Body of pancreas (tissue), 4 donors: ENCODE measurements at regions not wholly inside any gene's neighbourhood (a gene's known extent, or its start where the extent isn't known, plus 50 kb on each side); places are given as distances from the start of the nearest gene placed in this dataset.

Experiments used
- ATAC-seq: fragments of 150-250 bp; one replicate; pipeline ENCODE4 v1.9.1; 2016
- DNase-seq, 4 donors: peaks; one replicate each; pipeline ENCODE4 v3.0.0-alpha.2; 2019
- H3K27ac ChIP-seq, 4 donors: fragments of 200-600 bp; sonication (generic); 1 replicate in 3 of 4; 2 replicates in 1 of 4; pipeline versions ENCODE4 v1.5.1 to v1.6.1; 2016 to 2019; ENCODE audit warnings: mild to moderate bottlenecking in 1 of 4, mixed read lengths in 1 of 4, moderate library complexity in 1 of 4
- H3K27me3 ChIP-seq, 2 donors: fragments of 200-600 bp; sonication (generic); one replicate each; pipeline ENCODE4 v1.6.0; 2016; ENCODE audit warnings: mild to moderate bottlenecking in 1 of 2
- H3K36me3 ChIP-seq, 2 donors: fragments of 200-600 bp; sonication (generic); replicated peaks in 1 of 2; 2 replicates each; pipeline ENCODE4 v1.5.1; 2016; ENCODE audit warnings: low read depth in 2 of 2; ENCODE audit not compliant: insufficient read depth in 1 of 2
- H3K4me1 ChIP-seq: fragments of 200-600 bp; sonication (generic); one replicate; pipeline ENCODE4 v1.6.0; 2016
- H3K4me3 ChIP-seq, 2 donors: fragments of 200-600 bp; sonication (generic); 1 replicate in 1 of 2; 2 replicates in 1 of 2; pipeline ENCODE4 v1.5.1; 2016 to 2019
- H3K9me3 ChIP-seq, 3 donors: fragments of 200-600 bp; sonication (generic); 1 replicate in 2 of 3; 2 replicates in 1 of 3; pipeline ENCODE4 v1.5.1; 2016
- POLR2A ChIP-seq, 3 donors: fragments of 450-650 bp; IDR thresholded peaks; one replicate each; pipeline ENCODE4 v1.6.1; 2016; ENCODE audit warnings: antibody characterized with exemption in 3 of 3, mild to moderate bottlenecking in 2 of 3
- WGBS, 2 donors: methylation state at CpG; one replicate each; pipeline ENCODE4 v1.1.5; 2017; 5-methylcytosine and 5-hydroxymethylcytosine counted together
- intact Hi-C: fragments of 100-400 bp; cut with DNase I; formaldehyde crosslinking; loops from one replicate; pipeline ENCODE4 v1.15.1; 2023
- TF ChIP-seq, protein P1 (sequence below), 7 experiments: fragments of 450-650 bp in 4 of 7; fragments of 200-600 bp in 3 of 7; sonication (generic) in 3 of 7; IDR thresholded peaks; one replicate each; pipeline ENCODE4 v1.5.1; 2016 to 2019; ENCODE audit warnings: antibody characterized with exemption in 7 of 7

- no peaks in the 10 kb centered on the region for H3K27me3 ChIP-seq
- H3K36me3 ChIP-seq: no peaks in the 10 kb centered on the region
- 57 to 66% methylated on average over 1 of the region's 1 CpG for WGBS, 2 donors
- intact Hi-C loops: no loop called here
- H3K4me1 ChIP-seq: peaks cover 6% of the 10 kb centered on the region
- no peak for TF ChIP-seq POLR2A (IDR thresholded peaks at IDR 0.05)
- TF ChIP-seq, protein P1, sequence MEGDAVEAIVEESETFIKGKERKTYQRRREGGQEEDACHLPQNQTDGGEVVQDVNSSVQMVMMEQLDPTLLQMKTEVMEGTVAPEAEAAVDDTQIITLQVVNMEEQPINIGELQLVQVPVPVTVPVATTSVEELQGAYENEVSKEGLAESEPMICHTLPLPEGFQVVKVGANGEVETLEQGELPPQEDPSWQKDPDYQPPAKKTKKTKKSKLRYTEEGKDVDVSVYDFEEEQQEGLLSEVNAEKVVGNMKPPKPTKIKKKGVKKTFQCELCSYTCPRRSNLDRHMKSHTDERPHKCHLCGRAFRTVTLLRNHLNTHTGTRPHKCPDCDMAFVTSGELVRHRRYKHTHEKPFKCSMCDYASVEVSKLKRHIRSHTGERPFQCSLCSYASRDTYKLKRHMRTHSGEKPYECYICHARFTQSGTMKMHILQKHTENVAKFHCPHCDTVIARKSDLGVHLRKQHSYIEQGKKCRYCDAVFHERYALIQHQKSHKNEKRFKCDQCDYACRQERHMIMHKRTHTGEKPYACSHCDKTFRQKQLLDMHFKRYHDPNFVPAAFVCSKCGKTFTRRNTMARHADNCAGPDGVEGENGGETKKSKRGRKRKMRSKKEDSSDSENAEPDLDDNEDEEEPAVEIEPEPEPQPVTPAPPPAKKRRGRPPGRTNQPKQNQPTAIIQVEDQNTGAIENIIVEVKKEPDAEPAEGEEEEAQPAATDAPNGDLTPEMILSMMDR (IDR thresholded peaks at IDR 0.05): no peak
- H3K4me3 ChIP-seq: no peak overlapping the region
- H3K27ac ChIP-seq: no peak overlapping the region
- H3K9me3 ChIP-seq: peaks cover 0 to 15% (median 0%) of the 10 kb centered on the region in 3 donors
- DNase-seq: no peak
- no peak for ATAC-seq
Measured at GRCh38 chr1:219397511-219397910, 215.4 kb downstream of the ZC3H11B start.

- peaks cover 0 to 5% (median 0%) of the 10 kb centered on the region in 3 donors for H3K9me3 ChIP-seq
- H3K27ac ChIP-seq: no peak overlapping the region
- ATAC-seq (no peak), DNase-seq (no peak)
- H3K36me3 ChIP-seq: no peaks in the 10 kb centered on the region
- no peak overlapping the region for H3K4me3 ChIP-seq
- intact Hi-C loops: no loop called here
- H3K4me1 ChIP-seq: peaks cover 27% of the 10 kb centered on the region
- no peak for TF ChIP-seq POLR2A (IDR thresholded peaks at IDR 0.05)
- TF ChIP-seq, protein P1 (IDR thresholded peaks at IDR 0.05): no peak
- H3K27me3 ChIP-seq: no peaks in the 10 kb centered on the region
Measured at GRCh38 chr1:219391297-219391696, 217.6 kb downstream of the LYPLAL1 start.

- peak overlapping the region in 1 of 4 donors; percentile 16 for H3K27ac ChIP-seq
- no peak for DNase-seq
- intact Hi-C loops: no loop called here
- 24 to 40% methylated on average over 1 of the region's 1 CpG for WGBS, 2 donors
- no peak for ATAC-seq
- no peaks in the 10 kb centered on the region for H3K27me3 ChIP-seq
- H3K36me3 ChIP-seq: no peaks in the 10 kb centered on the region
- H3K9me3 ChIP-seq: no peaks in the 10 kb centered on the region
- H3K4me1 ChIP-seq: peaks cover 31% of the 10 kb centered on the region
- no peak for TF ChIP-seq POLR2A (IDR thresholded peaks at IDR 0.05)
- TF ChIP-seq, protein P1 (IDR thresholded peaks at IDR 0.05): no peak
- no peak overlapping the region for H3K4me3 ChIP-seq
Measured at GRCh38 chr1:219387211-219387610, 213.5 kb downstream of the LYPLAL1 start.

GRCh38 chr1:219385787-219386427, 212.2 kb downstream of the LYPLAL1 start:
- WGBS, 2 donors: 51 to 63% methylated on average over 3 of the region's 3 CpGs
- peak; percentile 80 for ATAC-seq
- TF ChIP-seq POLR2A (IDR thresholded peaks at IDR 0.05): no peak
- TF ChIP-seq, protein P1 (IDR thresholded peaks at IDR 0.05): peak; percentile 33 to 74 (median 67)
- Histone ChIP-seq H3K4me3 (no peak overlapping the region), H3K36me3 (no peaks in the 10 kb centered on the region), H3K27ac (no peak overlapping the region), H3K4me1 (peaks cover 25% of the 10 kb centered on the region), H3K9me3 (no peaks in the 10 kb centered on the region), H3K27me3 (no peaks in the 10 kb centered on the region)
- DNase-seq: peak; percentile 64 to 72 (median 67)
- intact Hi-C loops: no loop called here

- no peaks in the 10 kb centered on the region for H3K27me3 ChIP-seq
- H3K36me3 ChIP-seq: no peaks in the 10 kb centered on the region
- peaks cover 24% of the 10 kb centered on the region for H3K4me1 ChIP-seq
- DNase-seq (no peak), ATAC-seq (no peak)
- no peaks in the 10 kb centered on the region for H3K9me3 ChIP-seq
- H3K27ac ChIP-seq: no peak overlapping the region
- TF ChIP-seq, protein P1 (IDR thresholded peaks at IDR 0.05): no peak
- TF ChIP-seq POLR2A (IDR thresholded peaks at IDR 0.05): no peak
- intact Hi-C loops: no loop called here
- H3K4me3 ChIP-seq: no peak overlapping the region
Measured at GRCh38 chr1:219383281-219383680, 209.6 kb downstream of the LYPLAL1 start.
